ENCODE measurements at regions not wholly inside any gene's neighbourhood (a gene's known extent, or its start where the extent isn't known, plus 50 kb on each side); places are given as distances from the start of the nearest gene placed in this dataset.

DNA sequence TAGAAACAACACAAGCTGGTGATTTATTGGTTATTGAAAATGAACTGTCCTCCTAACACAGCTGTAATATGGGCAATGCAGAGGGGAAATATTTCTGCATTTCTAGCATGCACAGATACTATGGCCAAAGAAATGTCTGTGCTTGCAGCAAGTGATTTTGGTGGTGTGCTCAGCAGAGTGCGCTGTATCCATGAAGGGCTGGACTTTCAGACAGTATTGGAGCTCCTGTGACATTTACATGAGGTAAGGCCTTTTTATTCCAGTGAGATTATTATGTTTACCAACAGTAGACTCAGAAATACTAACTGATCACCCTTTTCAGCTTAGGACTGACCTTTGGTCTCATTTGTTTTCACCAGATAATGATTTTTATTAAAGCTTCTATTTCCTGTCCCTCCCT is 1302.6 kb upstream of the EPHA6 start:
- no peaks in the 10 kb centered on the region for H3K27me3 Mint-ChIP-seq (ENCODE audit: unreplicated experiment)
- no peaks in the 10 kb centered on the region for H3K9me3 Mint-ChIP-seq (ENCODE audit: low read depth, unreplicated experiment)
- no peak overlapping the region for H3K4me3 Mint-ChIP-seq (ENCODE audit: low read depth, unreplicated experiment)
- DNase-seq, result no peak
- CTCF ChIA-PET, result no interaction called here
- TF ChIP-seq, protein P1, sequence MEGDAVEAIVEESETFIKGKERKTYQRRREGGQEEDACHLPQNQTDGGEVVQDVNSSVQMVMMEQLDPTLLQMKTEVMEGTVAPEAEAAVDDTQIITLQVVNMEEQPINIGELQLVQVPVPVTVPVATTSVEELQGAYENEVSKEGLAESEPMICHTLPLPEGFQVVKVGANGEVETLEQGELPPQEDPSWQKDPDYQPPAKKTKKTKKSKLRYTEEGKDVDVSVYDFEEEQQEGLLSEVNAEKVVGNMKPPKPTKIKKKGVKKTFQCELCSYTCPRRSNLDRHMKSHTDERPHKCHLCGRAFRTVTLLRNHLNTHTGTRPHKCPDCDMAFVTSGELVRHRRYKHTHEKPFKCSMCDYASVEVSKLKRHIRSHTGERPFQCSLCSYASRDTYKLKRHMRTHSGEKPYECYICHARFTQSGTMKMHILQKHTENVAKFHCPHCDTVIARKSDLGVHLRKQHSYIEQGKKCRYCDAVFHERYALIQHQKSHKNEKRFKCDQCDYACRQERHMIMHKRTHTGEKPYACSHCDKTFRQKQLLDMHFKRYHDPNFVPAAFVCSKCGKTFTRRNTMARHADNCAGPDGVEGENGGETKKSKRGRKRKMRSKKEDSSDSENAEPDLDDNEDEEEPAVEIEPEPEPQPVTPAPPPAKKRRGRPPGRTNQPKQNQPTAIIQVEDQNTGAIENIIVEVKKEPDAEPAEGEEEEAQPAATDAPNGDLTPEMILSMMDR (IDR thresholded peaks at IDR 0.05; ENCODE audit: unreplicated experiment), result no peak
- intact Hi-C loops (cut with micrococcal nuclease; ENCODE audit: unreplicated experiment), result no loop called here
- H3K36me3 Mint-ChIP-seq (ENCODE audit: insufficient read depth, unreplicated experiment), result no peaks in the 10 kb centered on the region
- BruUV-seq (replicated peaks), result no TSS peak
- H3K27ac Mint-ChIP-seq (ENCODE audit: unreplicated experiment), result no peak overlapping the region
- H3K4me1 Mint-ChIP-seq (ENCODE audit: low read depth, unreplicated experiment), result no peaks in the 10 kb centered on the region

DNA sequence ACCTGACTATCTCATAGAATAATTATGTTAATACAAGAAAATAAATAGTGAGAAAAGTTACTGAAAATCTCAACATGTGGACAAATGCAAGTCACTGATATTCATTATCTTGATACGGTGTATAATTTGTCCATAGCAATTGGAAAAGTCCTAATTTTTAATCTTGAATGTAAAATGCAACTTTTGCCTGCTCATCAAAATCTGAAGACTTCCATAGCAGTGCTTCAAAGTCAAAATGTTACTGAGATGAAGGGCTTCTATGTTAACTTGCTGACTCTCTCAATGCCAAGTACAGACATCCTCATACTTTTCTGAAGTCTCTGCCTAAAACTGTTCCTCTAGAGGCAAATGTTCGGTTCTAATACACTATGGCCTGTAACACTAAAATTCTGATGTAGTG is 1300.1 kb upstream of the EPHA6 start:
- Mint-ChIP-seq H3K27ac (ENCODE audit: unreplicated experiment) (no peak overlapping the region), H3K4me1 (ENCODE audit: low read depth, unreplicated experiment) (no peaks in the 10 kb centered on the region), H3K36me3 (ENCODE audit: insufficient read depth, unreplicated experiment) (no peaks in the 10 kb centered on the region), H3K9me3 (ENCODE audit: low read depth, unreplicated experiment) (no peaks in the 10 kb centered on the region), H3K4me3 (ENCODE audit: low read depth, unreplicated experiment) (no peak overlapping the region), H3K27me3 (ENCODE audit: unreplicated experiment) (no peaks in the 10 kb centered on the region)
- CTCF ChIA-PET, result no interaction called here
- TF ChIP-seq, protein P1 (IDR thresholded peaks at IDR 0.05; ENCODE audit: unreplicated experiment), result no peak
- intact Hi-C loops (cut with micrococcal nuclease; ENCODE audit: unreplicated experiment), result no loop called here
- DNase-seq, result no peak
- BruUV-seq (replicated peaks), result no TSS peak

DNA sequence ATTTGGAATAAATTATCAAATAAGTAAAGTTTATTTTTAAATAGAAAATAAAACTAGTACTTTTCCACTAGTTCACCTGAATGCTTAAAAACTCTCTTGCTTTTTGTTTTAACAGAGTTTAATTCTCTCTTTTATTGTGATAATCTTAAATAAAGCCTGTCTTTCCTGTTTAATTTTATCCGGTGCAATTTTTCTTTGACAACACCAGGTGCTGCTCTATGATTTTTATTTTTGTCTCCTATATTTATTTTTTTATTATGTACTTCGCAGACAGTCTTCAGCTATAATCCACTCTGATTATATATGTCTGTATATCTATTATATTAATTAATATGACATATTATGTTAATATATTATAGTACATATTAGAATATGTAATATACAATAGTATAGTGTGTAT is 1293.0 kb upstream of the EPHA6 start:
- no TSS peak for BruUV-seq (replicated peaks)
- no peak overlapping the region for H3K4me3 Mint-ChIP-seq (ENCODE audit: low read depth, unreplicated experiment)
- H3K27ac Mint-ChIP-seq (ENCODE audit: unreplicated experiment), result no peak overlapping the region
- H3K27me3 Mint-ChIP-seq (ENCODE audit: unreplicated experiment), result no peaks in the 10 kb centered on the region
- no peak for DNase-seq
- no peaks in the 10 kb centered on the region for H3K9me3 Mint-ChIP-seq (ENCODE audit: low read depth, unreplicated experiment)
- CTCF ChIA-PET, result no interaction called here
- H3K4me1 Mint-ChIP-seq (ENCODE audit: low read depth, unreplicated experiment), result no peaks in the 10 kb centered on the region
- TF ChIP-seq, protein P1 (IDR thresholded peaks at IDR 0.05; ENCODE audit: unreplicated experiment), result no peak
- H3K36me3 Mint-ChIP-seq (ENCODE audit: insufficient read depth, unreplicated experiment), result no peaks in the 10 kb centered on the region
- intact Hi-C loops (cut with micrococcal nuclease; ENCODE audit: unreplicated experiment), result no loop called here

DNA sequence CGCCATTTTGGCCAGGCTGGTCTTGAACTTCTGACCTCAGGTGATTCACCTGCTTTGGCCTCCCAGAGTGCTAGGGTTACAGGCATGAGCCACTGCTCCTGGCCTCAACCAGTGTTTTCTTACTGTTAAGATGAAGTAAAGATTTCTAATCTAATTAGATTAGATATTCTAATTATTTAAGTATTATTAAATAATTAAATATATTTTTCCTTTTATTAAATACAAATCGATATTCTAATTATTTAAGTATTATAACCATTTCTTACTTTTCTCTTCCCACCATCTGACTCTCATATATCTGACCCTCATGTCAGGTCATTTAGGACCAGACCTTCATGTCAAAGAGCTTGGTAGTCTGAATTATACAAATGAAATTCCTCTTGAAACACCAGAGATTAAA is 1291.9 kb upstream of the EPHA6 start:
- no TSS peak for BruUV-seq (replicated peaks)
- TF ChIP-seq, protein P1 (IDR thresholded peaks at IDR 0.05; ENCODE audit: unreplicated experiment), result no peak
- Mint-ChIP-seq H3K4me1 (ENCODE audit: low read depth, unreplicated experiment) (no peaks in the 10 kb centered on the region), H3K27me3 (ENCODE audit: unreplicated experiment) (no peaks in the 10 kb centered on the region), H3K4me3 (ENCODE audit: low read depth, unreplicated experiment) (no peak overlapping the region), H3K9me3 (ENCODE audit: low read depth, unreplicated experiment) (no peaks in the 10 kb centered on the region), H3K36me3 (ENCODE audit: insufficient read depth, unreplicated experiment) (no peaks in the 10 kb centered on the region), H3K27ac (ENCODE audit: unreplicated experiment) (no peak overlapping the region)
- no peak for DNase-seq
- CTCF ChIA-PET, result no interaction called here
- intact Hi-C loops (cut with micrococcal nuclease; ENCODE audit: unreplicated experiment), result no loop called here
